Cardiac muscle cell (in vitro differentiated cells and primary cell): ENCODE measurements at regions not wholly inside any gene's neighbourhood (a gene's known extent, or its start where the extent isn't known, plus 50 kb on each side); places are given as distances from the start of the nearest gene placed in this dataset.
"Not testable (repeated sequence)": the region's sequence is repeated elsewhere in the genome, so short reads cannot be mapped to it uniquely, and the experiment has no call there.

ENCODE experiments used
- DNase-seq, 2 donors: peaks; one replicate each; pipeline versions ENCODE4 v3.0.0 to v3.0.0-alpha.2; 2010 to 2017; ENCODE audit warnings: low read depth in 1 of 2, low spot score in 1 of 2
- H3K27ac ChIP-seq: fragments of 200-600 bp; sonication (generic); 2 replicates; pipeline ENCODE4 v1.5.1; 2016
- H3K27me3 ChIP-seq: fragments of 200-600 bp; sonication (generic); 2 replicates; pipeline ENCODE4 v1.6.0; 2016; ENCODE audit warnings: control low read depth
- H3K36me3 ChIP-seq: fragments of 200-600 bp; sonication (generic); 2 replicates; pipeline ENCODE4 v1.5.1; 2016; ENCODE audit warnings: control low read depth
- H3K4me1 ChIP-seq: fragments of 200-600 bp; sonication (generic); 2 replicates; pipeline ENCODE4 v1.8.1; 2017; ENCODE audit warnings: low read depth, mild to moderate bottlenecking, mixed run types
- H3K4me3 ChIP-seq: fragments of 200-600 bp; sonication (generic); 2 replicates; pipeline ENCODE4 v1.5.1; 2016; ENCODE audit warnings: mild to moderate bottlenecking
- H3K9me3 ChIP-seq: fragments of 200-600 bp; sonication (generic); 2 replicates; pipeline ENCODE4 v1.5.1; 2017; ENCODE audit warnings: low read depth, mild to moderate bottlenecking, control low read depth
- CTCF ChIP-seq: IDR thresholded peaks from 2 replicates; pipeline ENCODE4 v1.5.1; 2012; ENCODE audit warnings: low read depth, mild to moderate bottlenecking, low read length

DNA sequence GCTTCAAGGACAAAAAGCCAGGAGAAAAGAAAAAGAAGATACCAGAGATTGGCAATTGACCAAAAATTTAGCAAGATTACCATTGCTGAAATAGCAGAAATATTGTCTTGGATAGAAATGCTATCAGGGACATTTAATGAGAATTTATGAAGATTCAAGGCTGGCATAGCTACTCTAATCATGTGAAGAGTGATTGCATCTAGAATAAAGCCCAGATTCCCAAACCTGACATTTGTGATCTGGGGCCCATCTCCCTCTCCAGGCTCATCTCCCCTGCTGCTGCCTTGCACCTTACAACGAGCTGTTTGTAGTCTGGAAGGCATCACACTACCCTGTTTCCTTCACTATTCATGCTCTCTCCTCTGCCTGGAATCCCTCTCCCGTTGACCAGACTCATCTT is 114.5 kb downstream of the C9orf152 start:
- TF ChIP-seq CTCF: no peak
- Histone ChIP-seq H3K27ac (no peak overlapping the region), H3K36me3 (no peaks in the 10 kb centered on the region), H3K9me3 (no peaks in the 10 kb centered on the region), H3K4me3 (no peak overlapping the region), H3K27me3 (no peaks in the 10 kb centered on the region), H3K4me1 (peaks cover 19% of the 10 kb centered on the region)
- DNase-seq: no peak

GRCh38 chr9:110093871-110094270 is 114.1 kb downstream of the C9orf152 start:
- H3K4me3 ChIP-seq: no peak overlapping the region
- H3K27ac ChIP-seq: peak overlapping the region; percentile 28
- peaks cover 4% of the 10 kb centered on the region for H3K36me3 ChIP-seq
- peaks cover 21% of the 10 kb centered on the region for H3K4me1 ChIP-seq
- H3K27me3 ChIP-seq: no peaks in the 10 kb centered on the region
- DNase-seq: no peak
- TF ChIP-seq CTCF: no peak
- H3K9me3 ChIP-seq: no peaks in the 10 kb centered on the region

GRCh38 chr9:110095161-110095595 is 112.8 kb downstream of the C9orf152 start:
- peaks cover 27% of the 10 kb centered on the region for H3K4me1 ChIP-seq
- no peaks in the 10 kb centered on the region for H3K9me3 ChIP-seq
- peak overlapping the region; percentile 4 for H3K27ac ChIP-seq
- H3K36me3 ChIP-seq: peaks cover 6% of the 10 kb centered on the region
- H3K27me3 ChIP-seq: no peaks in the 10 kb centered on the region
- peak in 1 of 2 donors; percentile 80 for DNase-seq
- H3K4me3 ChIP-seq: no peak overlapping the region
- no peak for TF ChIP-seq CTCF

DNA sequence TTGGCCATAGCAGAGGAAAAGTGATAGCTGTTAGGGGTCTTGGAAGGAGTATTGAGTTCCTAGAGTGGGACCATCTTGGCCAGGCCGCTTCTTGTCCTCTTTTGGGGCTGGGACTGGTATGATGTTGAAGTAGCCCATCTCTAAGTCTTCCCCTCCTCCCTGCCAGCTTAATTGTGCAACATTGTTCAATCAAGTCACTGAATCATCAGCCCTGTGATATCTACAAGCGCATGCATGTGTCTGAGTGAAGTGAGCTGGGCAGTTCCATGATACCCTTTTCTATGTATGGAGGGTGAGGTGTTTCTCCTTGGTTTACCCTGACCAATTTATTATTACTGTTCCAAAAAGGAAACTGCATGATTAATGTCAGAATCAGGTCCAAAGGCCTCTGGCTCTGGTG is 112.2 kb downstream of the C9orf152 start:
- Histone ChIP-seq H3K27ac (no peak overlapping the region), H3K9me3 (no peaks in the 10 kb centered on the region)
- TF ChIP-seq CTCF: no peak

GRCh38 chr9:110096674-110097073 is 111.3 kb downstream of the C9orf152 start:
- H3K9me3 ChIP-seq, H3K36me3 ChIP-seq, H3K4me3 ChIP-seq, H3K27ac ChIP-seq, H3K27me3 ChIP-seq, DNase-seq: not testable (repeated sequence)
- H3K4me1 ChIP-seq: peaks cover 27% of the 10 kb centered on the region

More for the DNA sequence above, 112.2 kb downstream of the C9orf152 start:
- Histone ChIP-seq H3K27me3 (no peaks in the 10 kb centered on the region), H3K4me1 (peaks cover 27% of the 10 kb centered on the region), H3K36me3 (peaks cover 6% of the 10 kb centered on the region), H3K4me3 (no peak overlapping the region)
- peak in 1 of 2 donors; percentile 78 for DNase-seq

DNA sequence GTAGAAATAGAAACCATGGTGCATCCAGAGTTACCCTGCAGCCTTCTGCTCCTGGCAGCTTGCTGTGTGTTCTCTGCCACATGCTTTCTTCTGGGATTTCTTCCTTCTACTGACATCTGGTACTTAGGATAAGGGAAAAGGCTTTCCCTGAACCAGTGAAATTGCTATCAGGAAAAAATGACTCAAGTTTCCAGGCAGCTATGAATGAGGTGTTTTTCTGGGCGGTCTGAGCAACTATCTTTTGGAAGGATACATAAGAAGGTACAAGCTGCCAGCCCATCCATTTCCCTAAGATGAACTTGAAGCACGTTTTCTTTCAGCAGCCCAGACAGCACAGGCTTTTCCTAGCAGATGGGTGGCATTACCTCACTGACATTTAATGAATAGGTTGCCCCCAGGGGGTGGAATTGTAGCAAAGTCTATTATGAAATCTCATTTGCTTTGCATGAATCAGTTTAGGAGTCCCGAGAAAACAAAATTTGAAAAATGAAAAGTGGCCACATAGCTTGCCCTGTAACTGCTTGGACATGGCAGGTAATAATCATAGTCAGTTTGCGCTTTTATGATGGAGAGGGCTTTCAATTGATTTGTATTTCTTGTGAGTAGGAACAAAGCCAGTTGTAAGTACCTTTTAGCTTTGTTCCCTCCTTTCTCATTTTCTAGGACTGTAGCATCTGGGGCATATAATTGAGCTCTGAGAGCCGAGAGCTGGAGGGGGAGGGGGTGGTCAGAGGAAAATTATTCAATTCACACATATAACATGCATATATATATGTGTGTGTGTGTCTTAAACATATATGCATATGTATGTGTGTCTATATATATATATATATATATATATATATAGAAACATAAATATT is 108.5 kb downstream of the C9orf152 start:
- DNase-seq: peak in 1 of 2 donors; percentile 82
- H3K4me3 ChIP-seq: no peak overlapping the region
- H3K27ac ChIP-seq: peak overlapping the region; percentile 22
- no peaks in the 10 kb centered on the region for H3K27me3 ChIP-seq
- peak; percentile 4 for TF ChIP-seq CTCF
- no peaks in the 10 kb centered on the region for H3K9me3 ChIP-seq
- H3K4me1 ChIP-seq: peaks cover 20% of the 10 kb centered on the region
- H3K36me3 ChIP-seq: peaks cover 6% of the 10 kb centered on the region
